DMS 273 (cell line): ENCODE measurements at regions not wholly inside any gene's neighbourhood (a gene's known extent, or its start where the extent isn't known, plus 50 kb on each side); places are given as distances from the start of the nearest gene placed in this dataset.
A peak's percentile ranks its signal among the peaks of the same experiment; 100 is the strongest.
"Not testable (repeated sequence)": the region's sequence is repeated elsewhere in the genome, so short reads cannot be mapped to it uniquely, and the experiment has no call there.

Source experiments
- DNase-seq: peaks from one replicate; lab custom pipeline; 2025; ENCODE audit not compliant: unreplicated experiment; lab: John Stamatoyannopoulos, UW

GRCh38 chrX:1767026-1767425 is 152.2 kb downstream of the ASMT start:
- DNase-seq, result peak; percentile 72

GRCh38 chrX:1778817-1779216 is 164.0 kb downstream of the ASMT start:
- no peak for DNase-seq

- DNase-seq, result no peak
These were observed 164.8 kb downstream of the ASMT start for GRCh38 chrX:1779626-1780025.

GRCh38 chrX:1781766-1782165 is 166.9 kb downstream of the ASMT start:
- no peak for DNase-seq

GRCh38 chrX:1784773-1785172 is 169.9 kb downstream of the ASMT start:
- no peak for DNase-seq

GRCh38 chrX:1788300-1788911 is 173.5 kb downstream of the ASMT start:
- DNase-seq, result no peak

- DNase-seq, result no peak
These were observed 177.8 kb downstream of the ASMT start for GRCh38 chrX:1792636-1793035.

GRCh38 chrX:1794586-1794985 is 179.7 kb downstream of the ASMT start:
- DNase-seq, result no peak

- no peak for DNase-seq
These were observed 188.1 kb downstream of the ASMT start for GRCh38 chrX:1802912-1803311.

- no peak for DNase-seq
These were observed 188.9 kb downstream of the ASMT start for GRCh38 chrX:1803741-1804140.

GRCh38 chrX:1807301-1807731 is 192.5 kb downstream of the ASMT start:
- peak; percentile 46 for DNase-seq

- DNase-seq, result no peak
These were observed 194.7 kb downstream of the ASMT start for GRCh38 chrX:1809581-1809980.

GRCh38 chrX:1813809-1814208 is 198.9 kb downstream of the ASMT start:
- no peak for DNase-seq

- no peak for DNase-seq
These were observed 200.8 kb downstream of the ASMT start for GRCh38 chrX:1815456-1816175.

GRCh38 chrX:1816387-1816982 is 201.6 kb downstream of the ASMT start:
- DNase-seq, result not testable (repeated sequence)

GRCh38 chrX:1821846-1822245 is 207.0 kb downstream of the ASMT start:
- DNase-seq, result no peak

GRCh38 chrX:1824855-1825254 is 210.0 kb downstream of the ASMT start:
- no peak for DNase-seq

- no peak for DNase-seq
These were observed 218.9 kb downstream of the ASMT start for GRCh38 chrX:1833656-1834360.

- DNase-seq, result no peak
These were observed 220.2 kb downstream of the ASMT start for GRCh38 chrX:1835056-1835455.

- no peak for DNase-seq
These were observed 221.8 kb downstream of the ASMT start for GRCh38 chrX:1836683-1837082.

- DNase-seq, result no peak
These were observed 226.9 kb downstream of the ASMT start for GRCh38 chrX:1841746-1842145.

- not testable (repeated sequence) for DNase-seq
These were observed 232.1 kb downstream of the ASMT start for GRCh38 chrX:1847000-1847399.
